ENCODE measurements at regions not wholly inside any gene's neighbourhood (a gene's known extent, or its start where the extent isn't known, plus 50 kb on each side); places are given as distances from the start of the nearest gene placed in this dataset.
"Not testable (repeated sequence)": the region's sequence is repeated elsewhere in the genome, so short reads cannot be mapped to it uniquely, and the experiment has no call there.

GRCh38 chr21:9832751-9833150, 688.6 kb upstream of the TPTE start:
- H3K36me3 ChIP-seq (ENCODE audit: control insufficient read depth, insufficient read depth, low read length); H3K27me3 Mint-ChIP-seq (ENCODE audit: insufficient read depth); H3K9me3 ChIP-seq (ENCODE audit: control insufficient read depth, low read length); H3K27ac ChIP-seq (ENCODE audit: low read depth, low read length); H3K27ac Mint-ChIP-seq; H3K4me3 ChIP-seq (ENCODE audit: low read length); H3K4me3 Mint-ChIP-seq; H3K27me3 ChIP-seq (ENCODE audit: control insufficient read depth, insufficient read depth, low read length, poor library complexity, severe bottlenecking); H3K4me1 Mint-ChIP-seq; H3K4me1 ChIP-seq (ENCODE audit: control insufficient read depth, insufficient read depth, low read length); H3K36me3 Mint-ChIP-seq (ENCODE audit: low read depth); DNase-seq; H3K9ac ChIP-seq (ENCODE audit: extremely low read depth, low read length, poor library complexity, severe bottlenecking): not testable (repeated sequence)
- peaks cover 17% of the 10 kb centered on the region for H3K9me3 Mint-ChIP-seq
- 89% methylated on average over 6 of the region's 18 CpGs; no CpG with 5 or more reads in 1 of the 2 experiments for WGBS, 2 experiments (ENCODE audit: insufficient coverage in 1 of 2, insufficient read length in 1 of 2)

GRCh38 chr21:9836547-9836946, 684.8 kb upstream of the TPTE start:
- H3K4me3 ChIP-seq (ENCODE audit: low read length); H3K27ac ChIP-seq (ENCODE audit: low read depth, low read length); H3K36me3 Mint-ChIP-seq (ENCODE audit: low read depth); H3K4me3 Mint-ChIP-seq; H3K4me1 ChIP-seq (ENCODE audit: control insufficient read depth, insufficient read depth, low read length); H3K4me1 Mint-ChIP-seq; H3K27ac Mint-ChIP-seq; H3K9ac ChIP-seq (ENCODE audit: extremely low read depth, low read length, poor library complexity, severe bottlenecking); H3K36me3 ChIP-seq (ENCODE audit: control insufficient read depth, insufficient read depth, low read length); H3K27me3 ChIP-seq (ENCODE audit: control insufficient read depth, insufficient read depth, low read length, poor library complexity, severe bottlenecking); H3K27me3 Mint-ChIP-seq (ENCODE audit: insufficient read depth); DNase-seq: not testable (repeated sequence)
- peaks cover 51% of the 10 kb centered on the region for H3K9me3 Mint-ChIP-seq
- WGBS, 2 experiments (ENCODE audit: insufficient coverage in 1 of 2, insufficient read length in 1 of 2) = 82% methylated on average over 11 of the region's 33 CpGs; no CpG with 5 or more reads in 1 of the 2 experiments
- peaks cover 28% of the 10 kb centered on the region for H3K9me3 ChIP-seq (ENCODE audit: control insufficient read depth, low read length)

- H3K36me3 Mint-ChIP-seq (ENCODE audit: low read depth); H3K9ac ChIP-seq (ENCODE audit: extremely low read depth, low read length, poor library complexity, severe bottlenecking); H3K27me3 Mint-ChIP-seq (ENCODE audit: insufficient read depth); DNase-seq; H3K4me1 ChIP-seq (ENCODE audit: control insufficient read depth, insufficient read depth, low read length); H3K4me3 Mint-ChIP-seq; H3K36me3 ChIP-seq (ENCODE audit: control insufficient read depth, insufficient read depth, low read length); H3K4me1 Mint-ChIP-seq; H3K27me3 ChIP-seq (ENCODE audit: control insufficient read depth, insufficient read depth, low read length, poor library complexity, severe bottlenecking); H3K27ac Mint-ChIP-seq; H3K4me3 ChIP-seq (ENCODE audit: low read length); H3K27ac ChIP-seq (ENCODE audit: low read depth, low read length): not testable (repeated sequence)
- H3K9me3 ChIP-seq (ENCODE audit: control insufficient read depth, low read length) = peaks cover 33% of the 10 kb centered on the region
- H3K9me3 Mint-ChIP-seq = peaks cover 54% of the 10 kb centered on the region
- WGBS, 2 experiments (ENCODE audit: insufficient coverage in 1 of 2, insufficient read length in 1 of 2) = 92% methylated on average over 16 of the region's 18 CpGs; no CpG with 5 or more reads in 1 of the 2 experiments
Measured at GRCh38 chr21:9837001-9837400, 684.4 kb upstream of the TPTE start.

- H3K4me3 Mint-ChIP-seq = not testable (repeated sequence)
- 80 to 82% methylated on average over 18 to 21 of the region's 21 CpGs for WGBS, 2 experiments (ENCODE audit: insufficient coverage in 1 of 2, insufficient read length in 1 of 2)
Measured at GRCh38 chr21:9837526-9837925, 683.9 kb upstream of the TPTE start.

GRCh38 chr21:9837946-9838737, 683.2 kb upstream of the TPTE start:
- no peak overlapping the region for H3K27ac ChIP-seq (ENCODE audit: low read depth, low read length)
- Mint-ChIP-seq H3K36me3 (ENCODE audit: low read depth) (peaks cover 8% of the 10 kb centered on the region), H3K9me3 (peaks cover 61% of the 10 kb centered on the region), H3K27me3 (ENCODE audit: insufficient read depth) (no peaks in the 10 kb centered on the region), H3K4me3 (no peak overlapping the region), H3K27ac (no peak overlapping the region), H3K4me1 (no peaks in the 10 kb centered on the region)
- no peaks in the 10 kb centered on the region for H3K36me3 ChIP-seq (ENCODE audit: control insufficient read depth, insufficient read depth, low read length)
- H3K9ac ChIP-seq (ENCODE audit: extremely low read depth, low read length, poor library complexity, severe bottlenecking) = no peak overlapping the region
- no peaks in the 10 kb centered on the region for H3K4me1 ChIP-seq (ENCODE audit: control insufficient read depth, insufficient read depth, low read length)
- no peak overlapping the region for H3K4me3 ChIP-seq (ENCODE audit: low read length)
- WGBS, 2 experiments (ENCODE audit: insufficient coverage in 1 of 2, insufficient read length in 1 of 2) = 90 to 91% methylated on average over 42 to 44 of the region's 44 CpGs
- H3K27me3 ChIP-seq (ENCODE audit: control insufficient read depth, insufficient read depth, low read length, poor library complexity, severe bottlenecking) = no peaks in the 10 kb centered on the region
- no peak for TF ChIP-seq CTCF (conservative IDR thresholded peaks at IDR 0.05)
- DNase-seq = no peak
- peaks cover 42% of the 10 kb centered on the region for H3K9me3 ChIP-seq (ENCODE audit: control insufficient read depth, low read length)

More at GRCh38 chr21:9837526-9837925, 683.9 kb upstream of the TPTE start:
- H3K9me3 Mint-ChIP-seq = peaks cover 58% of the 10 kb centered on the region
- not testable (repeated sequence) for H3K4me1 Mint-ChIP-seq; H3K4me1 ChIP-seq (ENCODE audit: control insufficient read depth, insufficient read depth, low read length); H3K27ac ChIP-seq (ENCODE audit: low read depth, low read length); H3K4me3 ChIP-seq (ENCODE audit: low read length); H3K36me3 Mint-ChIP-seq (ENCODE audit: low read depth); H3K27me3 Mint-ChIP-seq (ENCODE audit: insufficient read depth); H3K27me3 ChIP-seq (ENCODE audit: control insufficient read depth, insufficient read depth, low read length, poor library complexity, severe bottlenecking); H3K27ac Mint-ChIP-seq; H3K9ac ChIP-seq (ENCODE audit: extremely low read depth, low read length, poor library complexity, severe bottlenecking); DNase-seq; H3K36me3 ChIP-seq (ENCODE audit: control insufficient read depth, insufficient read depth, low read length)
- H3K9me3 ChIP-seq (ENCODE audit: control insufficient read depth, low read length) = peaks cover 36% of the 10 kb centered on the region
